MM.1S (cell line): ENCODE measurements at regions not wholly inside any gene's neighbourhood (a gene's known extent, or its start where the extent isn't known, plus 50 kb on each side); places are given as distances from the start of the nearest gene placed in this dataset.

Experiments used
- DNase-seq: peaks from one replicate; pipeline ENCODE4 v3.0.0-alpha.2; 2015
- H2AFZ ChIP-seq: fragments of 300-600 bp; sonication (generic); 2 replicates; pipeline ENCODE4 v1.6.0; 2016; ENCODE audit warnings: antibody characterized with exemption, low read length
- H3F3A ChIP-seq: fragments of 300-600 bp; sonication (generic); 2 replicates; pipeline ENCODE4 v1.6.1; 2016; ENCODE audit warnings: mild to moderate bottlenecking, antibody characterized with exemption, low read length, moderate library complexity, mixed read lengths; ENCODE audit not compliant: insufficient read depth
- H3K27ac ChIP-seq: fragments of 300-600 bp; sonication (generic); 2 replicates; pipeline ENCODE4 v1.5.1; 2016; ENCODE audit warnings: mild to moderate bottlenecking, low read length
- H3K27me3 ChIP-seq: fragments of 300-600 bp; sonication (generic); replicated peaks from 2 replicates; pipeline ENCODE4 v1.6.0; 2016; ENCODE audit warnings: low read length; ENCODE audit not compliant: insufficient read depth
- H3K36me3 ChIP-seq: fragments of 300-600 bp; sonication (generic); replicated peaks from 2 replicates; pipeline ENCODE4 v1.6.1; 2016; ENCODE audit warnings: mild to moderate bottlenecking, low read length, mixed read lengths; ENCODE audit not compliant: insufficient read depth
- H3K4me1 ChIP-seq: fragments of 300-600 bp; sonication (generic); 2 replicates; pipeline ENCODE4 v1.6.1; 2016; ENCODE audit warnings: low read length, mixed read lengths
- H3K4me2 ChIP-seq: fragments of 300-600 bp; sonication (generic); 2 replicates; pipeline ENCODE4 v1.6.0; 2016; ENCODE audit warnings: low read depth, low read length
- H3K4me3 ChIP-seq: fragments of 300-600 bp; sonication (generic); 2 replicates; pipeline ENCODE4 v1.5.1; 2016; ENCODE audit warnings: low read length, mixed read lengths
- H3K79me2 ChIP-seq: fragments of 300-600 bp; sonication (generic); 2 replicates; pipeline ENCODE4 v1.6.1; 2016; ENCODE audit warnings: mixed run types, low read length, mixed read lengths
- H3K9ac ChIP-seq: fragments of 300-600 bp; sonication (generic); 2 replicates; pipeline ENCODE4 v1.6.1; 2016; ENCODE audit warnings: low read length, mixed read lengths
- H3K9me2 ChIP-seq: fragments of 300-600 bp; sonication (generic); replicated peaks from 2 replicates; pipeline ENCODE4 v1.6.1; 2016; ENCODE audit warnings: mild to moderate bottlenecking, low read length, mixed read lengths; ENCODE audit not compliant: insufficient read depth
- H3K9me3 ChIP-seq: fragments of 300-600 bp; sonication (generic); replicated peaks from 2 replicates; pipeline ENCODE4 v1.6.1; 2016; ENCODE audit warnings: mild to moderate bottlenecking, low read length, mixed read lengths; ENCODE audit not compliant: insufficient read depth
- H4K20me1 ChIP-seq: fragments of 300-600 bp; sonication (generic); 2 replicates; pipeline ENCODE4 v1.6.1; 2016; ENCODE audit warnings: mild to moderate bottlenecking, low read length, moderate library complexity, mixed read lengths; ENCODE audit not compliant: insufficient read depth
- EZH2 ChIP-seq: fragments of 300-600 bp; sonication (generic); optimal IDR thresholded peaks from 2 replicates; pipeline ENCODE3; 2017; ENCODE audit warnings: low read depth, mild to moderate bottlenecking, antibody characterized with exemption, low read length, mixed read lengths
- EZH2phosphoT487 ChIP-seq: fragments of 300-600 bp; sonication (generic); IDR thresholded peaks from 2 replicates; pipeline ENCODE4 v1.6.1; 2018; ENCODE audit warnings: antibody characterized with exemption, low read length
- TF ChIP-seq, protein P1 (sequence below): fragments of 300-600 bp; sonication (generic); IDR thresholded peaks from 2 replicates; pipeline ENCODE4 v1.5.1; 2016; ENCODE audit warnings: antibody characterized with exemption, low read length, mixed read lengths

DNA sequence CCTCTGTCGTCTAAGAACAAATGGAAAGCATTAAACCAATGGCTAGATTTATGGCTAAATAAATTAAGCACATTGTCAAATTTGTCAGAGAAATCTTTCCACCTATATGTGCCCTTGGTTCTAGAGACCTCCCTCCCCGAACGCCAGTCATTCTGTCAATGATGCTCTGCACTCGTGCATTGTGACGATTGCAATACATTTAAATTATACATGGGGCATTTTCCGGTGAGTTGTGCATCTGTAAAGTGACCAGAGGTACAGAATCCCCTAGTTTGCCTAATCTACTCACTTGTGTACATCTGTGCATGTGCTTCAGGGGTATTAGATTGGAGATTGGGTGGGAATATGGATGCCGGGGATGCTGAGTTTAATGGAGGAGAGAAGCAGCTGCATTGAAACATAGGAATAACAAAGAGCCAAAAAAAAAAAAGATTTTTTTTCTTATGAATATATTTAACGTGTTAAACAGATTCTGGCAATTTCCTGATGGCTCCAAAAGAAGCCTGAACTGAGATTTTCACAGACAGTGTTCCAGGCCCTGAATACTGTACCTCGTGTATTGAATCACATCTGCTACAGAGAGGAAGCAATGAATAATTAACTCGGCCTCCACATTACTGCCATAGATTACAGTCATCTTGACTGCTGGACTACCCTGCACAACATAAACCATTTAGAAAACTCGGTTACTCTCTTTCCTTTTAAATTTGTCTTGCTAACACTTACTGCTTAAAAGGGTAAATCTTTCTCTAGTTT, 149.0 kb upstream of the C1orf87 start:
- DNase-seq, result no peak
- H4K20me1 ChIP-seq, result no peaks in the 10 kb centered on the region
- H3K9me2 ChIP-seq, result no peaks in the 10 kb centered on the region
- TF ChIP-seq, protein P1, sequence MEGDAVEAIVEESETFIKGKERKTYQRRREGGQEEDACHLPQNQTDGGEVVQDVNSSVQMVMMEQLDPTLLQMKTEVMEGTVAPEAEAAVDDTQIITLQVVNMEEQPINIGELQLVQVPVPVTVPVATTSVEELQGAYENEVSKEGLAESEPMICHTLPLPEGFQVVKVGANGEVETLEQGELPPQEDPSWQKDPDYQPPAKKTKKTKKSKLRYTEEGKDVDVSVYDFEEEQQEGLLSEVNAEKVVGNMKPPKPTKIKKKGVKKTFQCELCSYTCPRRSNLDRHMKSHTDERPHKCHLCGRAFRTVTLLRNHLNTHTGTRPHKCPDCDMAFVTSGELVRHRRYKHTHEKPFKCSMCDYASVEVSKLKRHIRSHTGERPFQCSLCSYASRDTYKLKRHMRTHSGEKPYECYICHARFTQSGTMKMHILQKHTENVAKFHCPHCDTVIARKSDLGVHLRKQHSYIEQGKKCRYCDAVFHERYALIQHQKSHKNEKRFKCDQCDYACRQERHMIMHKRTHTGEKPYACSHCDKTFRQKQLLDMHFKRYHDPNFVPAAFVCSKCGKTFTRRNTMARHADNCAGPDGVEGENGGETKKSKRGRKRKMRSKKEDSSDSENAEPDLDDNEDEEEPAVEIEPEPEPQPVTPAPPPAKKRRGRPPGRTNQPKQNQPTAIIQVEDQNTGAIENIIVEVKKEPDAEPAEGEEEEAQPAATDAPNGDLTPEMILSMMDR, result no peak
- no peak for TF ChIP-seq EZH2
- no peak for TF ChIP-seq EZH2phosphoT487
- no peak overlapping the region for H3K9ac ChIP-seq
- H3K27ac ChIP-seq, result no peak overlapping the region
- no peak overlapping the region for H2AFZ ChIP-seq
- H3K4me1 ChIP-seq, result no peaks in the 10 kb centered on the region
- H3K9me3 ChIP-seq, result no peaks in the 10 kb centered on the region
- H3K79me2 ChIP-seq, result no peaks in the 10 kb centered on the region
- H3F3A ChIP-seq, result no peaks in the 10 kb centered on the region
- no peak overlapping the region for H3K4me2 ChIP-seq
- no peak overlapping the region for H3K4me3 ChIP-seq
- no peaks in the 10 kb centered on the region for H3K27me3 ChIP-seq
- H3K36me3 ChIP-seq, result no peaks in the 10 kb centered on the region

DNA sequence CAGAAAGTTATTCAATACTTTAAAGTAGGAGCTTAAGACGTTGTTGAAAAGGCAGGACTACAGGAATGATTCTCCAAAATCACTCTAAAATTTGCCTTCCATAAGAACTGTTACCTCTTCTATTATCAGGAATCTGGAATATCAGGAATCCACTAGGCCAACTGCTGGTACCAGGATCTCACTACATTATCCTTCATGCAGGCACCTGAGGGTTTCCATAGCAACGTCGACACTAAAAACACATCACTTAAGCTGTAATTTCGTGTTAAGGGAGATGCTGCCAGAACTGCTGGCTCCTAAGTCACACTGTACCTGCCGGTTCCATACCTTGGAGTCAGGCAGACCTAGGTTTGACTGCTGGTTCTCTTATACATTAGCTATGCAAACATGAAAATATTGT, 139.7 kb upstream of the C1orf87 start:
- Histone ChIP-seq H3K4me1 (no peaks in the 10 kb centered on the region), H2AFZ (no peak overlapping the region), H3K27me3 (no peaks in the 10 kb centered on the region), H3K4me3 (no peak overlapping the region), H3K36me3 (no peaks in the 10 kb centered on the region), H4K20me1 (no peaks in the 10 kb centered on the region), H3K9ac (no peak overlapping the region), H3F3A (no peaks in the 10 kb centered on the region), H3K27ac (no peak overlapping the region), H3K9me3 (no peaks in the 10 kb centered on the region), H3K4me2 (no peak overlapping the region), H3K9me2 (no peaks in the 10 kb centered on the region), H3K79me2 (no peaks in the 10 kb centered on the region)
- DNase-seq, result no peak
- TF ChIP-seq EZH2phosphoT487, result no peak
- TF ChIP-seq, protein P1, result no peak

DNA sequence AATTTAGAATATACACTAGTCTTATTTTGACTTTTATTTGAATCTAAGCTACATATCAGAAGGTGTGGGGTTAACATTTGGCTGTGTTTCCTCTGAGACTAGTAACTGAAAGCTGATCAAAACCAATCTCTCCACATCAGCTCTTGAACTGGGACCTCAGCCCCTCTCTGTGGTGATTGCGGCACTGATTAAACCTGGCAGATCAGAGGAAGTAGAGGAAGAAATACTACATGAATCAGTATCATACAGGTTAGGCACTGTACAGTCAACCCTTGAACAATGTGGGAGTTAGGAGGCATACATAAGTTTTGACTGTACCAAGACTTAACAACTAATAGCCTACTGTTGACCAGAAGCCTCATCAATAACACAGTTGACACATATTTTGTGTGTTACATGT, 122.5 kb upstream of the C1orf87 start:
- Histone ChIP-seq H3K4me1 (no peaks in the 10 kb centered on the region), H3K27me3 (no peaks in the 10 kb centered on the region), H3K4me2 (no peak overlapping the region), H3K4me3 (no peak overlapping the region), H3K36me3 (no peaks in the 10 kb centered on the region), H3K9ac (no peak overlapping the region), H3F3A (no peaks in the 10 kb centered on the region), H3K9me2 (no peaks in the 10 kb centered on the region), H2AFZ (no peak overlapping the region), H4K20me1 (no peaks in the 10 kb centered on the region), H3K9me3 (no peaks in the 10 kb centered on the region), H3K27ac (no peak overlapping the region), H3K79me2 (no peaks in the 10 kb centered on the region)
- TF ChIP-seq, protein P1, result no peak
- TF ChIP-seq EZH2phosphoT487 (no peak), EZH2 (no peak)
- DNase-seq, result no peak
